ENCODE measurements at regions not wholly inside any gene's neighbourhood (a gene's known extent, or its start where the extent isn't known, plus 50 kb on each side); places are given as distances from the start of the nearest gene placed in this dataset.

GRCh38 chr6:19332806-19333460 lies 504.2 kb upstream of the ID4 start:
- peaks cover 0 to 24% of the 10 kb centered on the region in 2 experiments; a peak in 2 of 4 replicates for H3K4me1 ChIP-seq (ENCODE audit: control insufficient read depth in 1 of 2, insufficient read depth in 2 of 2, low read length in 2 of 2)
- intact Hi-C loops (cut with micrococcal nuclease) = no loop called here
- no peaks in the 10 kb centered on the region for H3K79me2 ChIP-seq (ENCODE audit: insufficient read depth, low read length)
- no peaks in the 10 kb centered on the region for H3K36me3 ChIP-seq (ENCODE audit: control insufficient read depth in 1 of 2, insufficient read depth in 2 of 2, low read length in 2 of 2)
- H3K9me3 ChIP-seq (ENCODE audit: control insufficient read depth in 1 of 2, insufficient read depth in 1 of 2, low read depth in 1 of 2, low read length in 2 of 2) = no peaks in the 10 kb centered on the region
- ATAC-seq (no peak), DNase-seq (ENCODE audit: low read depth, low spot score) (no peak)
- H3K4me2 ChIP-seq (ENCODE audit: low read length) = no peak overlapping the region
- H2AFZ ChIP-seq (ENCODE audit: low read depth, low read length, poor library complexity, severe bottlenecking) = no peak overlapping the region
- ChIA-PET POLR2A (no interaction called here), RAD21 (ENCODE audit: low non-redundant PET in 1 of 2, low total read pairs in 2 of 2, uncharacterized antibody in 2 of 2, unreplicated experiment in 2 of 2) (no interaction called here), CTCF (no interaction called here)
- H3K9me2 ChIP-seq (ENCODE audit: insufficient read depth) = no peaks in the 10 kb centered on the region
- TF ChIP-seq CEBPB (IDR thresholded peaks at IDR 0.05; ENCODE audit: low read depth) = no peak
- TF ChIP-seq REST (IDR thresholded peaks at IDR 0.05; ENCODE audit: low read depth) = no peak
- no peak for TF ChIP-seq ATF3 (IDR thresholded peaks at IDR 0.05)
- TF ChIP-seq CTCF (IDR thresholded peaks at IDR 0.05 in 2 of 3, conservative IDR thresholded peaks at IDR 0.05 in 1 of 3; ENCODE audit: borderline replicate concordance in 1 of 3, insufficient read depth in 1 of 3, low read depth in 2 of 3, low read length in 2 of 3) = no peak
- no peak for TF ChIP-seq EGR1 (IDR thresholded peaks at IDR 0.05; ENCODE audit: low read depth)
- TF ChIP-seq EZH2phosphoT487 (IDR thresholded peaks at IDR 0.05; ENCODE audit: borderline replicate concordance) = no peak
- no peak for TF ChIP-seq TCF7L2 (IDR thresholded peaks at IDR 0.05; ENCODE audit: borderline replicate concordance, extremely low read depth, insufficient read depth, insufficient read length)
- no peak for TF ChIP-seq ZNF274 (IDR thresholded peaks at IDR 0.05; ENCODE audit: low read depth, low read length)
- TF ChIP-seq POLR2A (IDR thresholded peaks at IDR 0.05; ENCODE audit: borderline replicate concordance, extremely low read depth, insufficient read depth, insufficient read length) = no peak
- TF ChIP-seq JUND (IDR thresholded peaks at IDR 0.05) = no peak
- no peak for TF ChIP-seq ZFX (IDR thresholded peaks at IDR 0.05)
- no peak for TF ChIP-seq RAD21 (IDR thresholded peaks at IDR 0.05; ENCODE audit: low read depth)
- TF ChIP-seq SIN3A (IDR thresholded peaks at IDR 0.05; ENCODE audit: low read depth) = no peak
- TF ChIP-seq EZH2 (IDR thresholded peaks at IDR 0.05) = no peak
- TF ChIP-seq YY1 (IDR thresholded peaks at IDR 0.05; ENCODE audit: extremely low read depth, insufficient replicate concordance, low read depth, low read length) = no peak
- TF ChIP-seq MAX (IDR thresholded peaks at IDR 0.05) = no peak
- TF ChIP-seq ZBTB33 (IDR thresholded peaks at IDR 0.05; ENCODE audit: extremely low read depth, insufficient replicate concordance, low read length) = no peak
- no peak for TF ChIP-seq SRF (IDR thresholded peaks at IDR 0.05; ENCODE audit: low read depth)
- no peak for TF ChIP-seq FOSL1 (IDR thresholded peaks at IDR 0.05; ENCODE audit: low read depth)
- no peak for TF ChIP-seq CBX3 (IDR thresholded peaks at IDR 0.05; ENCODE audit: low read depth)
- BruUV-seq (replicated peaks) = no TSS peak
- no peak overlapping the region for H3K9ac ChIP-seq (ENCODE audit: low read length)
- no peak overlapping the region for H3K27ac ChIP-seq (ENCODE audit: low read depth, low read length)
- H3K27me3 ChIP-seq (ENCODE audit: insufficient read depth, low read length) = no peaks in the 10 kb centered on the region
- H3K4me3 ChIP-seq (replicated peaks in 1 of 2; ENCODE audit: low read depth in 1 of 2, low read length in 2 of 2) = no peak overlapping the region
- H4K20me1 ChIP-seq (ENCODE audit: insufficient read depth) = no peaks in the 10 kb centered on the region
